K562 (cell line): ENCODE measurements at regions not wholly inside any gene's neighbourhood (a gene's known extent, or its start where the extent isn't known, plus 50 kb on each side); places are given as distances from the start of the nearest gene placed in this dataset.

ENCODE experiments used
- ATAC-seq: fragments of 200-7000 bp; cut with Tn5 transposase; 3 replicates; pipeline ENCODE4 v1.9.1; 2020; ENCODE audit warnings: moderate library complexity
- BruUV-seq: library from RNA; stranded (reverse); fragments of 400-500 nt; replicated peaks from 2 replicates; lab custom pipeline; 2021; lab: Mats Ljungman, UMichigan
- CTCF ChIA-PET: fragments of 300-600 bp; formaldehyde crosslinking; extraction: SDS; loops from one replicate; lab custom pipeline; 2021; ENCODE audit warnings: low intra/inter-chr PET ratio; lab: Yijun Ruan, JAX
- POLR2A ChIA-PET: fragments of 300-600, 350-650 bp; sonication (Branson Sonifier 250); formaldehyde crosslinking; extraction: SDS; loops from one replicate; lab custom pipeline; 2021; ENCODE audit warnings: antibody characterized with exemption, inconsistent platforms; lab: Yijun Ruan, JAX
- DNase-seq, 4 experiments: peaks; one replicate each; pipeline versions ENCODE4 v3.0.0 to v3.0.0-alpha.2; 2011 to 2018; ENCODE audit warnings: low spot score in 3 of 4, mixed read lengths in 3 of 4; ENCODE audit errors: extremely low read depth in 1 of 4
- FAIRE-seq: peaks from 2 replicates; lab custom pipeline; 2011; peaks lifted over from hg19 to GRCh38; lab: Jason Lieb, UNC
- H2AFZ ChIP-seq: 2 replicates; pipeline ENCODE4 v1.6.0; 2011; ENCODE audit warnings: low read depth, low read length, control low read depth, inconsistent platforms
- H3K27ac ChIP-seq: fragments of 200-600 bp; 3 replicates; pipeline ENCODE4 v1.8.0; 2011; ENCODE audit warnings: low read depth, mild to moderate bottlenecking, control low read depth, inconsistent platforms, low read length, moderate library complexity, mixed read lengths; ENCODE audit errors: extremely low read depth
- H3K27me3 ChIP-seq, 2 experiments: fragments of 300-600 bp in 1 of 2; 2 replicates in 1 of 2; 3 replicates in 1 of 2; pipeline versions ENCODE4 v1.6.0 to v1.8.0; 2011; ENCODE audit warnings: inconsistent platforms in 2 of 2, low read length in 2 of 2, mild to moderate bottlenecking in 1 of 2, mixed read lengths in 1 of 2, moderate library complexity in 1 of 2; ENCODE audit not compliant: control insufficient read depth in 2 of 2, insufficient read depth in 2 of 2
- H3K36me3 ChIP-seq: fragments of 300-600 bp; 3 replicates; pipeline ENCODE4 v1.8.0; 2011; ENCODE audit warnings: mild to moderate bottlenecking, low read length, inconsistent platforms; ENCODE audit not compliant: control insufficient read depth, insufficient read depth
- H3K4me1 ChIP-seq, 2 experiments: fragments of 200-600 bp in 1 of 2; replicated peaks in 1 of 2; 2 replicates in 1 of 2; 3 replicates in 1 of 2; pipeline versions ENCODE4 v1.5.1 to v1.8.0; 2011; ENCODE audit warnings: inconsistent platforms in 2 of 2, low read length in 2 of 2, mild to moderate bottlenecking in 1 of 2, mixed read lengths in 1 of 2, moderate library complexity in 1 of 2; ENCODE audit not compliant: control insufficient read depth in 2 of 2, insufficient read depth in 2 of 2
- H3K4me2 ChIP-seq: 2 replicates; pipeline ENCODE4 v1.6.1; 2011; ENCODE audit warnings: low read length, control low read depth, inconsistent platforms, mixed read lengths; ENCODE audit not compliant: insufficient read depth
- H3K4me3 ChIP-seq: fragments of 200-600 bp; sonication (generic), shearing (Covaris generic); 2 replicates; pipeline ENCODE4 v1.5.1; 2016; ENCODE audit warnings: control low read depth, inconsistent platforms
- H3K79me2 ChIP-seq: fragments of 200-600 bp; 3 replicates; pipeline ENCODE4 v1.8.0; 2011; ENCODE audit warnings: low read length, inconsistent platforms; ENCODE audit not compliant: control insufficient read depth, insufficient read depth
- H3K9ac ChIP-seq, 2 experiments: 2 replicates each; pipeline versions ENCODE4 v1.6.0 to v1.6.1; 2011; ENCODE audit warnings: low read depth in 2 of 2, low read length in 2 of 2, control low read depth in 1 of 2, inconsistent platforms in 1 of 2, mild to moderate bottlenecking in 1 of 2, mixed read lengths in 1 of 2; ENCODE audit not compliant: insufficient read depth in 1 of 2
- H3K9me1 ChIP-seq: one replicate; pipeline ENCODE4 v1.6.0; 2011; ENCODE audit warnings: inconsistent platforms, mild to moderate bottlenecking, low read length, moderate library complexity; ENCODE audit not compliant: control insufficient read depth, insufficient read depth
- H3K9me3 ChIP-seq: replicated peaks from 2 replicates; pipeline ENCODE4 v1.5.1; 2011; ENCODE audit warnings: low read depth, low read length, inconsistent platforms; ENCODE audit not compliant: control insufficient read depth, insufficient read depth
- H4K20me1 ChIP-seq: replicated peaks from 2 replicates; pipeline ENCODE4 v1.6.1; 2011; ENCODE audit warnings: low read length, inconsistent platforms, mixed read lengths; ENCODE audit not compliant: control insufficient read depth, insufficient read depth
- HDAC1 ChIP-seq, 2 experiments: fragments of 450-650 bp; IDR thresholded peaks; 2 replicates each; pipeline ENCODE4 v1.6.1; 2016 to 2017; ENCODE audit warnings: inconsistent platforms in 1 of 2, mild to moderate bottlenecking in 1 of 2, moderate library complexity in 1 of 2
- HNRNPUL1 ChIP-seq: fragments of 200-400 bp; formaldehyde crosslinking; IDR thresholded peaks from 2 replicates; pipeline ENCODE4 v1.6.1; 2017; ENCODE audit warnings: low read length
- KHSRP ChIP-seq: fragments of 450-650 bp; IDR thresholded peaks from 2 replicates; pipeline ENCODE4 v1.6.1; 2017
- MEIS2 ChIP-seq: fragments of 450-650 bp; IDR thresholded peaks from 2 replicates; pipeline ENCODE4 v1.6.1; 2014; ENCODE audit warnings: mild to moderate bottlenecking; ENCODE audit not compliant: partially characterized antibody
- MNT ChIP-seq, 2 experiments: fragments of 450-650 bp; conservative IDR thresholded peaks; 2 replicates each; pipeline ENCODE4 v1.6.1; 2017; ENCODE audit warnings: mild to moderate bottlenecking in 2 of 2, moderate library complexity in 2 of 2
- NR2C1 ChIP-seq, 2 experiments: fragments of 450-650 bp; IDR thresholded peaks; 2 replicates each; pipeline ENCODE4 v1.6.1; 2017; ENCODE audit warnings: mild to moderate bottlenecking in 2 of 2, antibody characterized with exemption in 1 of 2, inconsistent platforms in 1 of 2, missing compliant biosample characterization in 1 of 2, missing genetic modification characterization in 1 of 2
- UBTF ChIP-seq, 2 experiments: IDR thresholded peaks; 2 replicates each; pipeline ENCODE4 v1.6.1; 2012; ENCODE audit warnings: improper control_type of control experiment in 2 of 2, low read depth in 2 of 2, low read length in 2 of 2, borderline replicate concordance in 1 of 2
- WGBS: fragments of 100-300 bp; shearing (Covaris generic); methylation state at CpG from one replicate; pipeline ENCODE4 v1.1.6; 2016; ENCODE audit warnings: low coverage, mixed read lengths; ENCODE audit not compliant: insufficient coverage; ENCODE audit errors: missing lambda C conversion rate; 5-methylcytosine and 5-hydroxymethylcytosine counted together
- in situ Hi-C: fragments of 300-500 bp; cut with MboI; formaldehyde crosslinking; loops from 4 replicates; pipeline ENCODE4 v1.15.0; 2018; ENCODE audit warnings: inconsistent platforms, mixed read lengths
- intact Hi-C: fragments of 100-400 bp; cut with micrococcal nuclease; formaldehyde crosslinking; loops from 2 replicates; pipeline ENCODE4 v1.14.2; 2022
- TF ChIP-seq, protein P1 (sequence below): sonication (generic); formaldehyde crosslinking; IDR thresholded peaks from 2 replicates; pipeline ENCODE4 v1.8.0; 2022; ENCODE audit warnings: mild to moderate bottlenecking, low read depth, missing genetic modification reagents

- Histone ChIP-seq H3K9me3 (no peaks in the 10 kb centered on the region), H3K4me3 (no peak overlapping the region), H3K9ac (no peak overlapping the region), H2AFZ (no peak overlapping the region), H3K36me3 (no peaks in the 10 kb centered on the region), H3K27ac (no peak overlapping the region), H3K27me3 (no peaks in the 10 kb centered on the region), H3K4me1 (no peaks in the 10 kb centered on the region), H3K79me2 (no peaks in the 10 kb centered on the region), H4K20me1 (no peaks in the 10 kb centered on the region), H3K9me1 (no peaks in the 10 kb centered on the region), H3K4me2 (no peak overlapping the region)
- DNase-seq, result no peak
- intact Hi-C loops, result no loop called here
- POLR2A ChIA-PET, result interaction anchor here (1.1 kb wide), 1 partner anchor 22 kb away, joined by 4 read pairs; no protein-coding TSS in a partner anchor
- CTCF ChIA-PET, result no interaction called here
- ATAC-seq, result no peak
- FAIRE-seq, result no peak
- WGBS, result 0% methylated on average over 2 of the region's 2 CpGs
- TF ChIP-seq, protein P1, sequence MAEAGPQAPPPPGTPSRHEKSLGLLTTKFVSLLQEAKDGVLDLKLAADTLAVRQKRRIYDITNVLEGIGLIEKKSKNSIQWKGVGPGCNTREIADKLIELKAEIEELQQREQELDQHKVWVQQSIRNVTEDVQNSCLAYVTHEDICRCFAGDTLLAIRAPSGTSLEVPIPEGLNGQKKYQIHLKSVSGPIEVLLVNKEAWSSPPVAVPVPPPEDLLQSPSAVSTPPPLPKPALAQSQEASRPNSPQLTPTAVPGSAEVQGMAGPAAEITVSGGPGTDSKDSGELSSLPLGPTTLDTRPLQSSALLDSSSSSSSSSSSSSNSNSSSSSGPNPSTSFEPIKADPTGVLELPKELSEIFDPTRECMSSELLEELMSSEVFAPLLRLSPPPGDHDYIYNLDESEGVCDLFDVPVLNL (CRISPR knock-in tag), result no peak
- TF ChIP-seq NR2C1 (IDR thresholded peaks at IDR 0.05) (no peak), NR2C1 (tag; IDR thresholded peaks at IDR 0.05) (no peak), MEIS2 (no peak)
- BruUV-seq, result no TSS peak
- in situ Hi-C loops, result no loop called here
These were observed 290.9 kb downstream of the IRS1 start for GRCh38 chr2:226508683-226509082.

DNA sequence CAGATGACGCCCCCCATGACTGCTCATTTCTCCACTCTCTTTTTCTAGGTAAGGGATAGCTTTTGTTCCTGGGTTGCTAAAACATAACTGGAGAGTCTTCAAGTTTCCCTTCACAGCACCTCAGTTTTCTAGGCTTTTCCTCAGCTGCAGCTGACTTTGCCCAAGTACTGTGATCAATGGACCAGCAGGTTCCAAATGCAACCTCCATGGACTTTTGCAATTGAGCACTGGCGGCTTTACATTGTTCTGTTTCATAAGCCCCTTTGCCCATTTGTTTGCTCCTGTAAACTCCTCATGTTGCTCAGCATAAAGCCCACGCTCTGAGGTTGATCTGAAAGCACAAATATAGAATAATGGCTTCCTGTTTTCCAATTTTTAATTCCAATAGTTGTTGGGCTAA is 291.6 kb downstream of the IRS1 start:
- CTCF ChIA-PET, result no interaction called here
- no peak overlapping the region for H3K4me3 ChIP-seq
- FAIRE-seq (no peak), DNase-seq (no peak), ATAC-seq (no peak)
- H3K36me3 ChIP-seq, result no peaks in the 10 kb centered on the region
- BruUV-seq, result no TSS peak
- intact Hi-C loops, result no loop called here
- no peak overlapping the region for H2AFZ ChIP-seq
- no peaks in the 10 kb centered on the region for H3K27me3 ChIP-seq
- no peak overlapping the region for H3K27ac ChIP-seq
- no peaks in the 10 kb centered on the region for H3K79me2 ChIP-seq
- no peak overlapping the region for H3K4me2 ChIP-seq
- no peaks in the 10 kb centered on the region for H4K20me1 ChIP-seq
- H3K9me1 ChIP-seq, result no peaks in the 10 kb centered on the region
- POLR2A ChIA-PET, result no interaction called here
- TF ChIP-seq HDAC1 (IDR thresholded peaks at IDR 0.05) (no peak), HNRNPUL1 (no peak), KHSRP (no peak), UBTF (IDR thresholded peaks at IDR 0.05; ENCODE audit: borderline replicate concordance in 1 of 2, low read depth in 2 of 2, low read length in 2 of 2) (no peak), MNT (conservative IDR thresholded peaks at IDR 0.05) (no peak)
- no peaks in the 10 kb centered on the region for H3K4me1 ChIP-seq
- no peaks in the 10 kb centered on the region for H3K9me3 ChIP-seq
- 0% methylated on average over 1 of the region's 3 CpGs for WGBS
- in situ Hi-C loops, result no loop called here
- H3K9ac ChIP-seq, result no peak overlapping the region
